ENCODE measurements at regions not wholly inside any gene's neighbourhood (a gene's known extent, or its start where the extent isn't known, plus 50 kb on each side); places are given as distances from the start of the nearest gene placed in this dataset.

GRCh38 chr2:230657906-230658305, 54.7 kb upstream of the CAB39 start:
- H3K4me3 ChIP-seq (ENCODE audit: low read length), result no peak overlapping the region
- H3K4me1 ChIP-seq (ENCODE audit: insufficient read depth, low read length), result peaks cover 65% of the 10 kb centered on the region
- H3K27me3 ChIP-seq (ENCODE audit: insufficient read depth, low read length), result no peaks in the 10 kb centered on the region
- no peaks in the 10 kb centered on the region for H3K9me3 ChIP-seq (ENCODE audit: low read depth, low read length)

- no peaks in the 10 kb centered on the region for H3K27me3 ChIP-seq (ENCODE audit: insufficient read depth, low read length)
- no peak overlapping the region for H3K4me3 ChIP-seq (ENCODE audit: low read length)
Observed at GRCh38 chr2:230658577-230658876, 54.1 kb upstream of the CAB39 start.

GRCh38 chr2:230658877-230659652, 53.6 kb upstream of the CAB39 start:
- no peak overlapping the region for H3K4me3 ChIP-seq (ENCODE audit: low read length)
- no peaks in the 10 kb centered on the region for H3K9me3 ChIP-seq (ENCODE audit: low read depth, low read length)
- no peaks in the 10 kb centered on the region for H3K27me3 ChIP-seq (ENCODE audit: insufficient read depth, low read length)
- H3K4me1 ChIP-seq (ENCODE audit: insufficient read depth, low read length), result peaks cover 76% of the 10 kb centered on the region

More at GRCh38 chr2:230658577-230658876, 54.1 kb upstream of the CAB39 start:
- Histone ChIP-seq H3K4me1 (ENCODE audit: insufficient read depth, low read length) (peaks cover 71% of the 10 kb centered on the region), H3K9me3 (ENCODE audit: low read depth, low read length) (no peaks in the 10 kb centered on the region)

- Histone ChIP-seq H3K4me3 (ENCODE audit: low read length) (no peak overlapping the region), H3K4me1 (ENCODE audit: insufficient read depth, low read length) (peaks cover 90% of the 10 kb centered on the region), H3K9me3 (ENCODE audit: low read depth, low read length) (no peaks in the 10 kb centered on the region)
Observed at GRCh38 chr2:230660294-230661060, 52.2 kb upstream of the CAB39 start.

GRCh38 chr2:230661072-230661957, 51.3 kb upstream of the CAB39 start:
- Histone ChIP-seq H3K9me3 (ENCODE audit: low read depth, low read length) (no peaks in the 10 kb centered on the region), H3K4me3 (ENCODE audit: low read length) (no peak overlapping the region), H3K4me1 (ENCODE audit: insufficient read depth, low read length) (peaks cover 99% of the 10 kb centered on the region)

More at GRCh38 chr2:230660294-230661060, 52.2 kb upstream of the CAB39 start:
- no peaks in the 10 kb centered on the region for H3K27me3 ChIP-seq (ENCODE audit: insufficient read depth, low read length)

More at GRCh38 chr2:230661072-230661957, 51.3 kb upstream of the CAB39 start:
- no peaks in the 10 kb centered on the region for H3K27me3 ChIP-seq (ENCODE audit: insufficient read depth, low read length)

Data from mononuclear cell (primary cell).